ENCODE measurements at regions not wholly inside any gene's neighbourhood (a gene's known extent, or its start where the extent isn't known, plus 50 kb on each side); places are given as distances from the start of the nearest gene placed in this dataset.

DNA sequence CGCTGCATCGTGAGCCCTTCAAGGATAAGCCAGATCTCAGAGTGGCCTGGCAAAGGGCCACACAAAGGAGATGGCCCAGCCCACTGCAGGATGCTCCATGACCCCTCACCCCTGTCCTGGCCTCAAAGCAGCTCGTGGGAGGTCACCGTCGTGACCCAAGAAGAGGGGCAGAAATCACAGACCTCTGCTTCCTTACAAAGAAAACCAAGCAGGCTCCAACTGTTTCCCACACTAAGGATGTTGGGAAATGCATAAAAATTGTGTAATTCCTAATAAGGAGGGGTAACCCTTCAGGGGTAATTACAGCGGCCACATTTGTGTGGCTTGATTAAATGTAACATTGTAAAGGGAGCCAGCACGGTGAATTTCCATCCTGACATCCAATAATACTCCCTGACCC is 102.3 kb downstream of the BOD1L2 start:
- no peak for DNase-seq

DNA sequence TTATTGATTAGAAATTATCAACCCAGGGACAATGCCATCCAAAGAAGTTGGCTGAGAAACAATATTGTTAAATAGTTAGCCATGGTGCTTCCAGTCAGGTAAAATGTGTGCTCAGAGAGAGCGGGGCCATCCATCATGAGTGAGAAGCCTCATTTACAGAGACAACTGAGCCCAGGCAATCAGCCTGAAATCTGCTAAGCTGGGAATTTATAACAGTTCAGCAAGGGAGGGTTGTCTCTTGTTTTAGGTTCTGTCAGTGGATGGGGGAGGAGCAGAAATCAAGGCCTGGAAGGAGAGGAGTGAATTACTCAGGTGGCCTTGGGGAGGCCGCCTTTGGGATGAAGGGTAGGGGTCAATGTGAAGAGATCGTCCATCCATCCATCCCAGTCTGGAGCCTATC is 102.5 kb upstream of the ST8SIA3 start:
- DNase-seq = no peak

DNA sequence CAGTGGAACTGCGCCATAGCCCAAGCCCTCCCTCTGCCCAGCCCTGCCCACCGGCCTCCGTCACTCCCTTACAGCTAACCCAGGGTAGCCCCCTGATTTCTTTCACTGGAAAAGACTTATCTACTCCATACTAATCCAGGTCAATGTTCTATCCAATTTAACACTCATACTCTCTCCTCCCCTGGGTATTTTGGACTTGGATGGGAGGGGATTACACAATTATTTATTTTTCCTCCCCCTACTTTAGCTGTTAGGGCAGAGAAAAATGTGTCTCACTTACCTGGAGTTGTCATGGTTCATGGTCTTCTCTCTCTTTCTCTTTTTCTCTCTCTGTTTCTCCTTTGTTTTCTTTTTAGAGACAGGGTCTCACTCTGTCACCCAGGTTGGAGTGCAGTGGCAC is 100.6 kb upstream of the ST8SIA3 start:
- DNase-seq = no peak

DNA sequence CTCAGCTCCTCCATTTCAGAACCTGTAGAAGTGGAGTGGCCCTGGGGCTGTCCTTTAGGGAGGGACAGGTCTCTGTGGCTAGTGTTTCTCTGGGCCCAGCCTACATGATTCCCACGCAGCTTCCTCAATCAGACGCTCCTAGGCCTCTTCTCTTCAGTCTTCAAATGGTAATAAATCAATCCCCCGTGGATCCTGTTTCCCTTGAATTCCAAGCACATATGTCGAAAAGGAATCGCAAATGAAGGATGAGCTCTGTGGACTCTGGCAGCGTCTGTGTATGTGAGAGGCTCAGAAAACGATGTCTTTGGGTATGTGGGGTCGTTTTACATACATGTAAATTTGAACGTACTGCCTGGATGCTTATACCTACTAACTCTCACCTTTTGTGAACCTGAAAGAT is 98.5 kb upstream of the ST8SIA3 start:
- DNase-seq = no peak

DNA sequence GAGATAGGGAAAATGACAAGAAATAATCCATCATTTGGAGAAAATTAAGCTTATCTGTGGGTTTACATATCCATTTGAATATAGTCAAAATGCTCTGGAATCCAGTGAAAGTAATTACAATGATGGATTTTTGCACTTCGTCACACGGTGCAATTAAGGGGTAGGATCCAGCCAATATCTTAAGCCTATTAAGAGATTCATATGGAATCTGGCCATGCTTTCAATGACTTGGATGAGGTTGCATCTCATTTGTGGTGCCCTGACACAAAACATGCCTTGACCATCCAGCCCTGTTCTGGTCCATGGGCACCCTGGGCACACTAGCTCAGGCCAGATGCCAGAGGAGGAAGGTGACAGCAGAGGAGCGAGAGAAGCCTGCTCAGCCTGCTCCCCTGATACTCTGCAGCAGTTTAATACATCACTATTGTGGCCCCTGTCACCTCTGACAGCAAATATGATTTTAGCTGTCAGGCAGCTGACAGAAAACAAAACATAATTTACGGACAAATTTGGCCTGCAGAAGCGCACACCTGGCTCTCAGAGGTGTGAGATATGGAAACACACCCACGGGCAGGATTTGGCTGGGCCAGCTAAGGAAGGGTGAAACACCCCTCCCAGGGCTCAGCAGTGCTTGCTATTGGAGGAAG is 94.1 kb upstream of the ST8SIA3 start:
- no peak for DNase-seq

DNA sequence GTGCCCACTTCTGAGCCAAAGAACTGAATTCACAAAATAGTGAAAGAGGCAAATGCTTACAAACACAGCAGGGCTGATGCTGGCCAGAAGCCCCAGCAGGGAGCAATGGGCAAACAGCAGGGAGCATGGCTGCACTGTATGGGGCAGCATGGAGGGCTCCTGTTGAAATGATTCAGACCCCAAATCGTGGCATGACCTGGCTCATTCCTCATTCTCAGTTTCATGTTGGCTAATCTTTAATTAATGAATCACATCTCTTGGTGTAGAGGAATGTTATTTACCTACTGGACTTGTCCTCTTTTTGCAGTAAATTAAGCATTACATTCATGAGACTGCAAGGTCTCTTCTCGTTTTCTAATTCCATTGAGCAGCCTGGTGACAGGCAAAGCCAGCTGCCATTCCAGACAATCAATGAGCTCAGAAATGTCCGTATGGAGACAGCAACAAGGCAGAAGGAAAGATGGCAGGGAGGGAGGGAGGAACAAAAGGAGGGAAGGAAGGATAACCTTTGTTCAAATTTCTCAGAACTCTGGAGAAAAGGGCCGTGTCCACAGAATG is 84.9 kb upstream of the ST8SIA3 start:
- DNase-seq = no peak

DNA sequence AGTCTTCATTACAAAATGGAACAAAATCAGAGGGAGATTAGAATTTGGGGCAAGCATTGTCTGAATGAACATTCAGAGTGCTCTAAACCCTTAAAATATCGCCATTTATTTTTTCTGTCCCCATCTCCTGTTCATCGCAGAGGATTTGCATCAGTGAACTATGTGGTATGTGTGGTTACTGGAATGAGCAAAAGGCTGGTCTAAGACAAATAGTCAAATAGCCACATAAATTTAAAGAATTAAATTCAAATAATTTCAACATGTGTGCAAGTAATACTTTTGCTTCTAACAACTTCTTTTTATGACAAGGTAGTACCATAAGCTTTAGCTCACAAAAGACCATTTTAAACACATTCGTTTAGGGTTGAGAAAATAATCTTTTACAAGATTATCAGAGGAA is 82.6 kb upstream of the ST8SIA3 start:
- no peak for DNase-seq

DNA sequence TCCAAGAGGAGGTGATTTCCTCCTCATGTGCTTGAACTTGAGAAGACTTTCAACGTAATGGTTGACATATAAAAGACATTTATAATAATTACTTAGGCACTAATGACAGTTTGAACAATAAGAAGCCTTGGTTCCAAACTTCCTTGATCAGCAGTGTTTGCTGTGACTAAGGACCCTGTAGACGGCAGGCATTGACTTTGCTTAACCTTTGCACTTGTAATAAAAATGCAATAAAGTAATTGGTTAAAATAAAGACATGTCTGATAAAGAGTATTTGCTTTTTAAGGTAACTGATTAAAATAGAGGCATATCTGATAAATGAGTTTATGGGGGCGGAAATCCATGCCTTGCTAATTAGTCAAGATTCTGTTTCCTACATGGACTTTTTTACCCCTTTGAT is 82.2 kb upstream of the ST8SIA3 start:
- DNase-seq = no peak

DNA sequence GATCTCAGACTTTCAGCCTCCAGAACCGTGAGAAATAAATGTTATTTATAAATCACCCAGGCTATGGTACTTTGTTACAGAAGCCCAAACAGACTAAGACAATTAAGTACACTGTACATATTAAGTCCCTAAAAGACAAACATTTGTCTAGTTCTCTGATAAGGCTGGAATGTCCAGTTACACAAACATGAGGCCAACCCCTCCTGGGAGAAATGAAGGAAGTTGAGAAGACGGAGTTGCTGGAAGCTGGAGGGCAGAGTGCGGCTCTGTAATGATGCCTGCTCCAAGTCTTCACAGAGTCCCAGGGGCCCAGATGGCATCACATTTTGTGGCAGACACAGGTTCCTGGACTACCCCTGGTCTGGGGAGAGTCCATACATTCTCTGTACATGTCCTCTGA is 79.2 kb upstream of the ST8SIA3 start:
- DNase-seq = no peak

DNA sequence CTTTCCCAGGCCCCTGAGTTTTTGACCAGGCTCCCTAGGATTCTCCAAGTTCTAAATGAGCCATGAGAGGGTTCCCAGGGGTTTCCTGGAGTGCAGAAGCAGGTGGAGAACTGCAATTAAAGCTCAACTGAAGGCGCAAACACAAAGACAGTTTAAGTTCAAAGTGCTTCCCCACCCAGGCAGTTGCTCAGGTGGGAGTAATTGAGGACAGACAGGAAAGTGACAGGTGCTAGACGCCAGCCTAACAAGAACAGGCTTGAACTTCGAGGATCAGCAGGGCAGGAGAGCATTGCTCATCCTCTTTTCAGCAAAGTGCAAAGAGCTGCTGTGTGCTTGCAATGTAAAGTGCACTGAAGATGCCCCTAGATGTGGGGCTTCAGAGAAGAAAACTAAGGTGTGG is 77.2 kb upstream of the ST8SIA3 start:
- peak; percentile 84 for DNase-seq

DNA sequence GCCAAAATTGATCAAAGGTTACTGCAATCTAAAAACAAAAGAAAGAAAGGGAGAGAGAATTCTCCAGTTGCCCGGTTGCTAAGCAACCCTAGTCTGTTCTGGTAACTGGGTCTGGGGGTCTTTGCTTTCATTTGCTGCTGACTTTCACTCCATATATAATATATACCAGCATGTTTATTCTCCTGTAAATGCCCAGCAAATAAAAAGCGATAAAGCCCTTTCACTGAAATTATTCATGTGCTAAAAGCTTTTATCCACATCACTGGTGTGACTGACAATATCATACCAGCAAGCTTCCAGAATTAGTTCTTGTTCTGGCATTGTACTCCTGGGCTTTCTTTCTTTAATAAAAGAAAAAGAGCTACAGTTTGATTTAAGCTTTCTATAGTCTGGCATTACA is 75.5 kb upstream of the ST8SIA3 start:
- DNase-seq = no peak

DNA sequence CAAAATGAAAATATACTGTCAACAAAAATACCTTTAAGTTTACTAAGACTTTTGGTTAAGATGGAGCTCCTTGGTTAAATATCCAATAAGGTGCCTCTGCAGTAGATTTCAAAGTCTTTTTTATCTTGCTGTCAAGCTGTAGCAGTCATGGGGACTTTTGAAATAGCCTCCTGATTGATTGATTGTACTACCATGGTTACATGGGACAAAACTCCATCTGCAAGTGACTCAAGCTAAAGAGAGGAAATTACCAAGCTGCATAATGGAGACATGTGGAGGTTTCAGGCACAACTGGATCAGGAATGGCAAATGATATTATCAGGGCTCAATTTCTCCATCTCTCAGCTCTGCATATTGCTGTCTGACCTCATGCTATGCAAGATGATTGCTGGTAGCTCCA is 73.4 kb upstream of the ST8SIA3 start:
- DNase-seq = no peak

DNA sequence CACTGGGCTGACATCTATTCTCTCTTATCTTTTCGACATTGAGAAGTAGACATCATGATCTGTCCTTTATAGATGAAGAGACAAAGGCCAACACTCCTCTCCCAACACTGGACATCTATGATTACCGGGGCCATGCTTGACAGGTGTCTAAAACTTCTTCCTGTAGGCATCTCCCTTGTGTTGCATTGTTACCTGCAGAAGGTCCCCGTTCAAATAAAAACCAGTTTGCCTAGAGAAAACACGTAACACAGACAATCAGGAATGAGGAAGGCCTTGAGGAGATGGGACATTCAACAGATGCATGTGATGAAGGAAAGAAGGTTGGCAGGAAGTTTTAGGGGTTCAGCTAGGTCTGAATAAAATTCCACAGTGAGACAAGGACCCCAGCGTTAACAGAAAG is 70.8 kb upstream of the ST8SIA3 start:
- DNase-seq = no peak

DNA sequence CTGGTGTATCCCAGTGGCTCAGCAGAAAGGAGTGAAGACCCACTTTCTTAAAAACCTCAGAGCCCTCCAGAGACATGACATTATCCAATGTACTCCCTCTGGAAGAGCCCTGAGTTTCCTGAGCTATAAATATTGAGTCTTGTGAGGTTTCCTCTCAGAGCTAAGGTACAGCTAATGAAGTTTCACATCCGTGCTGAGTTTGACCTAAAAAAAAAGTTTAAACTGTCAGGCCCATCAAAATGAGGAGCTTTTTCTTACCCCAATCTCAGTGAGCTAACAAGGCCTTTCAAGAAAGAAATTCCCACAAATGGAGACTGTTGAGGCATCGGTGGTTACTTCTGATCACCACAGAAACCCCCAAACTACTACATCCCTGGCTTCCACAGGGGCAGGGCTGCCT is 65.4 kb upstream of the ST8SIA3 start:
- DNase-seq = no peak

DNA sequence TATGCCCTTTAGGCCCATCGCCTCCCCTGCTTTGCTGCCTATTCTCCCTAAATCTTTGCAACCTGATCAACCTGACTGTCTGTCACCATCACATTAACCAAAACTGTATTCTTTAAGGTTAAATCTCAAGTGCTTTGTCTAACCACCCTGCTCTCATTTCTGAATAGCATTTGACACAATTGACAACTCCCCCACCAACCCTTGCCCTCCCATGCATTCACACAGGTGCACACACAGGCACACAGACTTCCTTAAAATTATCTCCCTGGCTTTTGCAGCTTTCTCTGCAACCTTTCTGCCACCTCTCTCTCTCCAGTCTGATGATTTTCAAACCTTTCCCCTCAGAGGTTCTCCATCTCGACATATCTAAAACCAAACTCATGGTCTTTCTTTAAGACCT is 64.6 kb upstream of the ST8SIA3 start:
- no peak for DNase-seq

DNA sequence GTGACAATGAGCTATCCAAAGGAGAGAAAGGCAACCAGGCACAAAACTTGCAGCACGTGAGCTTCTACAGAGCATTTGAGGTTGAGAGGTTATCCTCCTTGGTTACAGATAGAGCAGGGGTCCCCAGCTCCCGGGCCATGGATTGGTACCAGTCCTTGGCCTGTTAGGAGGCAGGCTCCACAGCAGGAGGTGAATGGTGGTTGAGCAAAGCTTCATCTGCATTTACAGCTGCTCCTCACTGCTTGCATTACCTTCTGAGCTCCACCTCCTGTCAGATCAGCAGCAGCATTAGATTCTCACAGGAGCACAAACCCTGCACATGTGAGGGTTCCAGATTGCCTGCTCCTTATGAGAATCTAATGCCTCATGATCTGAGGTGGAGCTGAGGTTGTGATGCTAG is 57.8 kb upstream of the ST8SIA3 start:
- DNase-seq = no peak

DNA sequence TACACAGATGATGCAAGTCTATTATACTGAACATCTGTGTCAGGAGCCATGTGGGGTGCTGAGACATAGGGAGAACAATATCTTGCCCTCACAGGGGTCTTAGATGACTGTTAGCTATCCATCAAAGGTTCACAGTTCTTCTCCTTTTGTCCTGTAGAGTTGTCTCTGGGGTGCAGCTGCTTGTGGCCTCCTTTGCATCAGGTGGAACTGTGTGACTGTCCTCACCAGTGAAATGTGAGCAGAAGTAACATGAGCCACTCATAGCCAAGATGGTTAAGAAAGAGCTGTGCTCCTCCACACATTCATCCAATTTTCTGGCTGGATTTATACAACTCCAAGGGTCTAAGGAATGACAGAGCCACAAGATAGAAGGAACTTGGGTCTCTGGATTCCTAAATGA is 56.0 kb upstream of the ST8SIA3 start:
- no peak for DNase-seq

DNA sequence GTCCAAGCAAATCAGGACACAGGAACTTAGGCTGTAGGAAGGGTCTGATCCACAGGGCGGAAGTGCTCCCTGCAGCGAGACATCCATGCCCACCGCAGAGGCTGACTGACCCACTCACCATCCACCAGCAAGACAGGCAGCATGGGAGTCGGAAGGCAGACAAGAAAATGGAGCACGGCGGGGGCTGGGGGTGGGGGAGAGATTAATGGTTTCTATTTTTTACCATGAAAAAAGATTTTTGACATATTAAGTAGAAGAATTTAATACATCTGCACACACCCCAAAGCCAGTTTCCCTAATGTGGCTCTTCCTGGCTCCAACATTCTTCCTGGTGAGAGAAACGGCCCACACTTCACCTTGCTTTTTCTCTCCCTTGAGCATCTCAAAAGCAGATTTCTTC is 55.1 kb upstream of the ST8SIA3 start:
- DNase-seq = no peak

DNA sequence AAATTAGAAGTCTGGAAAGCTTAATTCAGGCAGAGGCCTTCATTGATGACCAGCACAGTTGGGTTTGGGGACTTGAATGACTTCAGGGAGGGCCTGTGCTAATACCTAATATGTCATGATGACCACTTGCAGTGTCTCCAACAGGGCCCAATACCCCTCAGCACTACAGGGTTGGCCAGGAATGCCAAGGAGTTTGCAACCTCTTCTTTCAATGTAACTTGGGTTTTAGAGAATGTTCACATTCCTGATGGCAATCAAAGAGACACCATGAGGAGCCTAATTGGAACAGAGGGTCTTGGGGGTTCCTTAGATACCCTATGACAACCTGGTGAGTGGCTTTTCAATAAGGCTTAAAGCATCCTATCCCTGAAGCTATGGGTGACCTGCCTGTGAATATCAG is 52.4 kb upstream of the ST8SIA3 start:
- DNase-seq = no peak

DNA sequence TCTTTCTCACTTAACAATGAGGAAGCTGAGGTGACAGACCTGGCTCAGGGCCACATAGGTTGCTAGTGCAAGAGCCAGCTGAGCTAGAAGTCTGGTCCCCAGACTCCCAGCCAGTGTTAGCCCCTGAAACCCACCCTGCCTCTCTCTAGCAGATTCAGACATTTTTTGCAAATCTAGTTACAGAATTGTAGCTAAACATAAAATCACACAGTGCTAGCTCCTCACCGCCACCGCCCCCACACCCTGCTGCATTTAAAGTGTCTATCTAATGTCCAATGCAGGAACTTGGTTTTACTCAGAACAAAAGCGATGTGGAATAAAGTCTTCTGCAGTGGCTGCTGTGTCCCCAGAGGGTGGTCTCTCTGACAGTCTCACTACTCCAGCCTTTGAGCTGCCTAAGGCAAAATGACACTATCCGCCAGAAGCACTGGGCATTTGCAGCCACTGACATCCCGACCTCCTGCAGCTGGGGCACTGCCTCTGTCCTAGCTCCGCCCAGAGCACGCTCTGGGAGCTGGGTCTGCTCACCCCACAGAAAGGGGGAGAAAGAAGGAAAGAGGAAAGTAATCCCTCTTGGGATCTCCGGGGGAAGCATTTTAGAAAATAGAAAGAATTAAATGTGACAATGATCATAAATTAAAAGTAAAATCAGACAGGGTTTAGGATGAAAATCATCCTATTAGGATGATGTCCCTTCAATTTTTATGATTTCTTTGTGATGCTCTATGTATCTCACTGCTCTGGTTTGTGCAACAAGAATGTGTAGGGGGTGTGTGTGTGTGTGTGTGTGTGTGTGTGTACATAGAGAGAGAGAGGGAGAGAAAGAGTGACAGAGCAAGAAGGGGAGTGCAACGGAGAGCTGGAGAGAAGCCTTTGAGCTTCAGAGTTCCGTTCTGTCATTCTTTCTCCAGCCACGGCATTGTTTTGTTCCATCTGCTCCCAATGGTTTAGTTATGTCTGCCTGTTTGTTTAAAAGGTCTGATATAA is 50.5 kb upstream of the ST8SIA3 start:
- DNase-seq = no peak

Measured in NCI-H187 treated with DMSO at 0.1 percent for 48 hours (cell line).